Left renal pelvis (tissue), 4 donors: ENCODE measurements at regions not wholly inside any gene's neighbourhood (a gene's known extent, or its start where the extent isn't known, plus 50 kb on each side); places are given as distances from the start of the nearest gene placed in this dataset.

Experiments
- DNase-seq, 4 donors: peaks; one replicate each; pipeline ENCODE4 v3.0.0-alpha.2; 2013; ENCODE audit warnings: low read depth in 4 of 4, low spot score in 3 of 4

GRCh38 chrX:39826813-39827543 is 270.8 kb downstream of the BCOR start:
- no peak for DNase-seq

- DNase-seq, result no peak
These were observed 269.8 kb downstream of the BCOR start for GRCh38 chrX:39827951-39828350.

GRCh38 chrX:39828971-39829370 is 268.8 kb downstream of the BCOR start:
- no peak for DNase-seq

- no peak for DNase-seq
These were observed 267.8 kb downstream of the BCOR start for GRCh38 chrX:39829965-39830364.

- DNase-seq, result no peak
These were observed 267.3 kb downstream of the BCOR start for GRCh38 chrX:39830414-39830813.

GRCh38 chrX:39832211-39832610 is 265.5 kb downstream of the BCOR start:
- no peak for DNase-seq

- no peak for DNase-seq
These were observed 263.2 kb downstream of the BCOR start for GRCh38 chrX:39834600-39834999.

GRCh38 chrX:39835241-39835640 is 262.5 kb downstream of the BCOR start:
- DNase-seq, result no peak

GRCh38 chrX:39835776-39836175 is 262.0 kb downstream of the BCOR start:
- DNase-seq, result no peak

- no peak for DNase-seq
These were observed 260.8 kb downstream of the BCOR start for GRCh38 chrX:39836802-39837420.

GRCh38 chrX:39837688-39838087 is 260.1 kb downstream of the BCOR start:
- DNase-seq, result no peak

- no peak for DNase-seq
These were observed 258.4 kb downstream of the BCOR start for GRCh38 chrX:39839371-39839770.

- DNase-seq, result no peak
These were observed 257.6 kb downstream of the BCOR start for GRCh38 chrX:39840133-39840532.

GRCh38 chrX:39840581-39841093 is 257.1 kb downstream of the BCOR start:
- DNase-seq, result no peak

GRCh38 chrX:39841604-39842003 is 256.2 kb downstream of the BCOR start:
- no peak for DNase-seq

- no peak for DNase-seq
These were observed 255.3 kb downstream of the BCOR start for GRCh38 chrX:39842281-39842973.

GRCh38 chrX:39843318-39843717 is 254.4 kb downstream of the BCOR start:
- no peak for DNase-seq

GRCh38 chrX:39845233-39845632 is 252.5 kb downstream of the BCOR start:
- no peak for DNase-seq

- no peak for DNase-seq
These were observed 251.3 kb downstream of the BCOR start for GRCh38 chrX:39846460-39846859.

GRCh38 chrX:39848243-39848642 is 249.5 kb downstream of the BCOR start:
- no peak for DNase-seq

- DNase-seq, result no peak
These were observed 248.9 kb downstream of the BCOR start for GRCh38 chrX:39848900-39849299.

- no peak for DNase-seq
These were observed 247.5 kb downstream of the BCOR start for GRCh38 chrX:39850209-39850608.
